Effector memory CD8-positive, alpha-beta T cell (primary cell): ENCODE measurements at regions not wholly inside any gene's neighbourhood (a gene's known extent, or its start where the extent isn't known, plus 50 kb on each side); places are given as distances from the start of the nearest gene placed in this dataset.

ENCODE experiments used
- ATAC-seq: fragments of 150-1000 bp; cut with Tn5 transposase; replicated peaks from 2 replicates; pipeline ENCODE4 v1.10.0; 2021; ENCODE audit warnings: mild to moderate bottlenecking, moderate library complexity
- DNase-seq, 3 experiments: peaks; one replicate each; pipeline ENCODE4 v3.0.0; 2021
- H3K27ac Mint-ChIP-seq, 2 donors: one replicate each; pipeline ENCODE4 v1.8.0; 2022; ENCODE audit warnings: mild to moderate bottlenecking in 2 of 2, mixed read lengths in 2 of 2, moderate library complexity in 2 of 2
- H3K27me3 Mint-ChIP-seq, 2 donors: one replicate each; pipeline ENCODE4 v1.8.0; 2022; ENCODE audit warnings: mixed read lengths in 2 of 2
- H3K36me3 Mint-ChIP-seq: one replicate; pipeline ENCODE4 v1.8.0; 2022; ENCODE audit warnings: mild to moderate bottlenecking, moderate library complexity, mixed read lengths; ENCODE audit not compliant: insufficient read depth
- H3K4me1 Mint-ChIP-seq, 2 donors: one replicate each; pipeline ENCODE4 v1.8.0; 2022; ENCODE audit warnings: low read depth in 2 of 2, mixed read lengths in 2 of 2
- H3K4me3 Mint-ChIP-seq, 2 donors: one replicate each; pipeline ENCODE4 v1.8.0; 2022; ENCODE audit warnings: mild to moderate bottlenecking in 2 of 2, mixed read lengths in 2 of 2, moderate library complexity in 2 of 2
- H3K9me3 Mint-ChIP-seq, 2 donors: one replicate each; pipeline ENCODE4 v1.8.0; 2022; ENCODE audit warnings: mixed read lengths in 2 of 2

GRCh38 chr7:89757910-89758309 is 396.4 kb upstream of the STEAP1 start:
- H3K27ac Mint-ChIP-seq = no peak overlapping the region
- ATAC-seq (no peak), DNase-seq (no peak)
- no peaks in the 10 kb centered on the region for H3K36me3 Mint-ChIP-seq
- no peak overlapping the region for H3K4me3 Mint-ChIP-seq
- no peaks in the 10 kb centered on the region for H3K4me1 Mint-ChIP-seq
- peaks cover 0 to 4% of the 10 kb centered on the region in 2 donors for H3K9me3 Mint-ChIP-seq
- no peaks in the 10 kb centered on the region for H3K27me3 Mint-ChIP-seq

DNA sequence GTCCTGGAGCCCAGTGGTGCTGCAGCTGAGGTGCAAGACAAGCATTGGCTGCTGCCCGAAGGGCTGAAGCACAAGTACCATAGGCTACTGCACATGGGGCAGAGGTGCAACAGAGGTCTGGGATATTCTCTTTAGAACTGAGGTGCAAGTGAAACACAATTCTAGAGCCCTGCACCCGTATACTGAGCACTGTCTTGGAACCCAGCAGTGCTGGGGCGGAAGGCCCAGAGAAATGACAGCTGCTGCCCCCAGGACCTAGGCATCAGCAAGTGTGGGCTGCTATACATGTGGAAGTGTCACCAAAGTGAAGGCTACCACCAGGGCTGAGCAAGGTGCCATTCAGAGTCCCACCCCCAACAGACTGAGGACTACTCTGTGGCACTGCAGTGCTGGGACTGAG is 393.6 kb upstream of the STEAP1 start:
- Mint-ChIP-seq H3K36me3 (no peaks in the 10 kb centered on the region), H3K4me3 (no peak overlapping the region), H3K4me1 (no peaks in the 10 kb centered on the region), H3K27ac (no peak overlapping the region), H3K27me3 (no peaks in the 10 kb centered on the region), H3K9me3 (peaks cover 0 to 1% of the 10 kb centered on the region in 2 donors)
- ATAC-seq (no peak), DNase-seq (no peak)

- H3K4me1 Mint-ChIP-seq = no peaks in the 10 kb centered on the region
- no peak for DNase-seq
- H3K4me3 Mint-ChIP-seq = no peak overlapping the region
- no peaks in the 10 kb centered on the region for H3K27me3 Mint-ChIP-seq
- H3K9me3 Mint-ChIP-seq = peaks cover 0 to 1% of the 10 kb centered on the region in 2 donors
- no peaks in the 10 kb centered on the region for H3K36me3 Mint-ChIP-seq
- H3K27ac Mint-ChIP-seq = no peak overlapping the region
- ATAC-seq = peak; percentile 7
Observed at GRCh38 chr7:89761173-89761572, 393.1 kb upstream of the STEAP1 start.

DNA sequence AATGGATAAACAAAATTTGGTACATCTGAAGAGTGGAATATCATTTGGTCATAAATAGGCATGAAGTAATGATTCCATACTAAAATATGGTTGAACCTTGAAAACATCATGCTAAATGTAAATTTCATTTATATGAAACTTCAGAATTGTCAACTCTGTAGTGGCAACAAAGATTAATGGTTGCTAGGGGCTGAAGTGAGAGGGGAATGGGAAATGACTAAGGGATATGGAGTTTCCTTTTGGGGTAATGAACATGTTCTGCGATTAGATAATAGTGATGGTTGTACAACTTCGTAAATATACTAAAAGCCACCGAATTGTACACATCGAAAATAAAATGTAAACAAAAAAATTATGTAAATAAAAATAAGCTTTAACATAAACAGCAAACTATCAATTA is 384.1 kb upstream of the STEAP1 start:
- H3K4me3 Mint-ChIP-seq = no peak overlapping the region
- no peaks in the 10 kb centered on the region for H3K27me3 Mint-ChIP-seq
- ATAC-seq = no peak
- no peaks in the 10 kb centered on the region for H3K4me1 Mint-ChIP-seq
- H3K36me3 Mint-ChIP-seq = no peaks in the 10 kb centered on the region
- peaks cover 0 to 5% of the 10 kb centered on the region in 2 donors for H3K9me3 Mint-ChIP-seq
- H3K27ac Mint-ChIP-seq = no peak overlapping the region
- no peak for DNase-seq

- H3K9me3 Mint-ChIP-seq = peaks cover 0 to 5% of the 10 kb centered on the region in 2 donors
- no peak for ATAC-seq
- H3K4me1 Mint-ChIP-seq = no peaks in the 10 kb centered on the region
- H3K36me3 Mint-ChIP-seq = no peaks in the 10 kb centered on the region
- H3K27ac Mint-ChIP-seq = no peak overlapping the region
- no peak overlapping the region for H3K4me3 Mint-ChIP-seq
- no peaks in the 10 kb centered on the region for H3K27me3 Mint-ChIP-seq
- no peak for DNase-seq
Observed at GRCh38 chr7:89771003-89771636, 383.1 kb upstream of the STEAP1 start.

GRCh38 chr7:89772276-89772675 is 382.0 kb upstream of the STEAP1 start:
- no peaks in the 10 kb centered on the region for H3K27me3 Mint-ChIP-seq
- ATAC-seq = no peak
- H3K36me3 Mint-ChIP-seq = no peaks in the 10 kb centered on the region
- no peak for DNase-seq
- H3K9me3 Mint-ChIP-seq = peaks cover 0 to 2% of the 10 kb centered on the region in 2 donors
- no peak overlapping the region for H3K4me3 Mint-ChIP-seq
- H3K4me1 Mint-ChIP-seq = no peaks in the 10 kb centered on the region
- H3K27ac Mint-ChIP-seq = no peak overlapping the region

- Mint-ChIP-seq H3K27ac (no peak overlapping the region), H3K9me3 (peaks cover 0 to 2% of the 10 kb centered on the region in 2 donors), H3K4me3 (no peak overlapping the region), H3K27me3 (no peaks in the 10 kb centered on the region), H3K36me3 (no peaks in the 10 kb centered on the region), H3K4me1 (no peaks in the 10 kb centered on the region)
- DNase-seq (no peak), ATAC-seq (no peak)
Observed at GRCh38 chr7:89773611-89774010, 380.7 kb upstream of the STEAP1 start.

DNA sequence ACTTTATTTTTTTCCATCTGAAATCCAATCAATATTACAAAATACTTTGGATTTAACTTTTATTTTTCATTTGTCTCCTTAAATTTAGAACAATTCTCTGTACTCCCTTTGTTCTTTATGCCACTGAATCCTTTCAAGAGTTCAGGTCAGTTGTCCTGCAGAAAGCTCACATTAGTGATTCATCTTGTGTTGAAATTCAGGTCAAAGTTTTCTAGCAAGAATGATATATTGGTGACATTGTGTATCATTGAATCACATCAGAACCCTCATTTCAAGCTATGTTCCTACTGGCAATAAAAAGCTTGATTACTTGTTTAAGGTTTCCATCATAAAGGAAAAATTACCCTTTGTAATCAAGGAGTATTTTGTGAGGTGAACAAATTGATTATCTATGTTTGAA is 378.8 kb upstream of the STEAP1 start:
- DNase-seq (no peak), ATAC-seq (no peak)
- H3K27ac Mint-ChIP-seq = no peak overlapping the region
- H3K36me3 Mint-ChIP-seq = no peaks in the 10 kb centered on the region
- H3K4me1 Mint-ChIP-seq = no peaks in the 10 kb centered on the region
- peaks cover 4 to 7% of the 10 kb centered on the region in 2 donors for H3K9me3 Mint-ChIP-seq
- no peaks in the 10 kb centered on the region for H3K27me3 Mint-ChIP-seq
- no peak overlapping the region for H3K4me3 Mint-ChIP-seq

GRCh38 chr7:89776980-89777379 is 377.3 kb upstream of the STEAP1 start:
- no peak for DNase-seq
- Mint-ChIP-seq H3K27ac (no peak overlapping the region), H3K9me3 (peaks cover 4 to 7% of the 10 kb centered on the region in 2 donors), H3K36me3 (no peaks in the 10 kb centered on the region), H3K4me3 (no peak overlapping the region), H3K27me3 (no peaks in the 10 kb centered on the region), H3K4me1 (no peaks in the 10 kb centered on the region)
- ATAC-seq = no peak

GRCh38 chr7:89777499-89777898 is 376.8 kb upstream of the STEAP1 start:
- H3K27ac Mint-ChIP-seq = no peak overlapping the region
- no peak for ATAC-seq
- no peaks in the 10 kb centered on the region for H3K4me1 Mint-ChIP-seq
- H3K4me3 Mint-ChIP-seq = no peak overlapping the region
- no peak for DNase-seq
- H3K36me3 Mint-ChIP-seq = no peaks in the 10 kb centered on the region
- H3K9me3 Mint-ChIP-seq = peaks cover 4 to 7% of the 10 kb centered on the region in 2 donors
- H3K27me3 Mint-ChIP-seq = no peaks in the 10 kb centered on the region

DNA sequence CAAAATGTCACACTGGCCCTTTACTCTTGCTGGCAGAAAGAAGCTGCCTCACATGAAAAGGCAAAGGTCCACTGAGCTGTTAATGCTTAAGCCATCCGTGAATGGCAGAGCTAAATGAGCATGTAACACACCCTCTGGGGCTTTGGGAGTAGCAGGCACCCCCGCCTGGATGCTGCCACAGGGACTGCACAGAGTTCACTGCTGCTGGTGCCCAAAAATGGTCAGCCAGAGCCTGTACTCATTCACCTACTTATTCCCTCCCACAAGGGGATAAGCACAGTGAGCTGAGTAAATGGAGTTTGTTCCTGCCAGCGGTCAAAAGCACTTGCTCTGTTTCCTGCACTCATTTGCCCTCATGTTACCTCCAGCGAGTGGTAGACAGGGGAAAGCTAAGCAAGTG is 374.0 kb upstream of the STEAP1 start:
- H3K36me3 Mint-ChIP-seq = no peaks in the 10 kb centered on the region
- no peaks in the 10 kb centered on the region for H3K4me1 Mint-ChIP-seq
- no peaks in the 10 kb centered on the region for H3K27me3 Mint-ChIP-seq
- ATAC-seq = no peak
- no peak for DNase-seq
- H3K27ac Mint-ChIP-seq = no peak overlapping the region
- peaks cover 14 to 28% of the 10 kb centered on the region in 2 donors for H3K9me3 Mint-ChIP-seq
- H3K4me3 Mint-ChIP-seq = no peak overlapping the region

DNA sequence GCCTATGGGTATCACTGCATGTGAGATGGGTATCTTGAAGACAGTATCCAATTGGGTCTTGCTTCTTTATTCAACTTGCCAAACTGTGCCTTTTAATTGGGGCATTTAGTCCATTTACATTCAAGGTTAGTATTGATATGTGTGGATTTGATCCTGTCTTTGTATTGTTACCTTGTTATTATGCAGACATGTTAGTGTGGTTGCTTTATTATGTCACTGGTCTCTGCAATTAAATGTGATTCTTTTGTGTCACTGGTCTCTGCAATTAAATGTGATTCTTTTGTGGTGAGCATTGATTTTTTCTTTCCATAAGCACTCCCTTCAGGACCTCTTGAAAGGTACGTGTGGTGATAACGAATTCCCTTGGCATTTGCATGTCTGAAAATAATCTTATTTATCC is 357.8 kb upstream of the STEAP1 start:
- no peaks in the 10 kb centered on the region for H3K4me1 Mint-ChIP-seq
- ATAC-seq (no peak), DNase-seq (no peak)
- no peak overlapping the region for H3K4me3 Mint-ChIP-seq
- H3K36me3 Mint-ChIP-seq = no peaks in the 10 kb centered on the region
- peaks cover 11 to 29% of the 10 kb centered on the region in 2 donors for H3K9me3 Mint-ChIP-seq
- H3K27ac Mint-ChIP-seq = no peak overlapping the region
- H3K27me3 Mint-ChIP-seq = no peaks in the 10 kb centered on the region

- no peak overlapping the region for H3K27ac Mint-ChIP-seq
- peaks cover 11 to 32% of the 10 kb centered on the region in 2 donors for H3K9me3 Mint-ChIP-seq
- H3K27me3 Mint-ChIP-seq = no peaks in the 10 kb centered on the region
- no peaks in the 10 kb centered on the region for H3K4me1 Mint-ChIP-seq
- no peaks in the 10 kb centered on the region for H3K36me3 Mint-ChIP-seq
- no peak for DNase-seq
- no peak for ATAC-seq
- no peak overlapping the region for H3K4me3 Mint-ChIP-seq
Observed at GRCh38 chr7:89797965-89798598, 356.2 kb upstream of the STEAP1 start.

- ATAC-seq = no peak
- Mint-ChIP-seq H3K9me3 (peaks cover 11 to 33% of the 10 kb centered on the region in 2 donors), H3K4me3 (no peak overlapping the region), H3K4me1 (no peaks in the 10 kb centered on the region), H3K27me3 (no peaks in the 10 kb centered on the region), H3K36me3 (no peaks in the 10 kb centered on the region), H3K27ac (no peak overlapping the region)
- no peak for DNase-seq
Observed at GRCh38 chr7:89798599-89798996, 355.7 kb upstream of the STEAP1 start.
